DOHH2 (cell line): ENCODE measurements at regions not wholly inside any gene's neighbourhood (a gene's known extent, or its start where the extent isn't known, plus 50 kb on each side); places are given as distances from the start of the nearest gene placed in this dataset.

Experiments used
- CTCF ChIP-seq: fragments of 200-600 bp; sonication (generic); IDR thresholded peaks from one replicate; pipeline ENCODE4 v1.5.1; 2014; ENCODE audit warnings: antibody characterized with exemption, mild to moderate bottlenecking, low read depth, low read length; ENCODE audit not compliant: poor library complexity, severe bottlenecking
- EZH2phosphoT487 ChIP-seq: fragments of 200-600 bp; sonication (generic); IDR thresholded peaks from 2 replicates; pipeline ENCODE4 v1.6.1; 2017; ENCODE audit warnings: borderline replicate concordance, mild to moderate bottlenecking, antibody characterized with exemption, low read length, moderate library complexity, mixed read lengths

GRCh38 chrX:129176710-129177109 lies 346.6 kb downstream of the SMARCA1 start:
- TF ChIP-seq CTCF (no peak), EZH2phosphoT487 (no peak)
